ENCODE measurements at regions not wholly inside any gene's neighbourhood (a gene's known extent, or its start where the extent isn't known, plus 50 kb on each side); places are given as distances from the start of the nearest gene placed in this dataset.
"Not testable (repeated sequence)": the region's sequence is repeated elsewhere in the genome, so short reads cannot be mapped to it uniquely, and the experiment has no call there.

DNA sequence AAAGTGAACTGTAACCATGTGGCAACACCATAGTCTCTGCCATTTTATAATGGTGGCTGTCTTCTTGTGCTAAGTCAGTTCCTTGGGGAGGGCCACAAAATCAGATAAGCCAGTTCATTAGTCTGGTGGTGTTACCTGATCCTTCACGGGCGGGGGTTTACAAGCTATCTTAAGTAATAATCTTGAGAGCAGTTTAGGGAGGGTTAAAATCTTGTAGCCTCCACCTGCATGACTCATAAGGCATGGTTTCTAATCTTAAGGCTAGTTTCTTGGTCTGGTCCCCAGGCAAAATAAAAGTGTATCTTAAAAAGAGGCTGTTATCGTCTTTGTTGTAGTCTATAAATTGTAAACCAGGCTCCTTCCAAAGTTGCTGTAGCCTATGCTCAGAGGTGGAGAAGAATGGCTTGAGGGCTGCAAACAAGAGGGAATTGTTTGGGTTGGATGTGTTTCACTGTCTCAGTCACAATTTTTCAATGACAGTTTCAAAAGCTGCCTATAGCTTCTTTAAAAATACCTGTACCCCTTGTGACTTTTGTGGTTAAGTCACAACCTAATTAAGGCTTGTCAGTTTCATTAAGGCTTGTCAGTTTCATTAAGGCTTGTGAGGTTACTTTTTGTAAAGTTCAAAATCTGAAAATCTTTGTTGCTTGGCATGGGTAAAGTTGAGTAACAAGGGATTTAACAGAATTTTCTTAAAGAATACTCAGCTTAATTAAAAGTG lies 135.7 kb downstream of the RPS4Y2 start:
- no peak for DNase-seq

DNA sequence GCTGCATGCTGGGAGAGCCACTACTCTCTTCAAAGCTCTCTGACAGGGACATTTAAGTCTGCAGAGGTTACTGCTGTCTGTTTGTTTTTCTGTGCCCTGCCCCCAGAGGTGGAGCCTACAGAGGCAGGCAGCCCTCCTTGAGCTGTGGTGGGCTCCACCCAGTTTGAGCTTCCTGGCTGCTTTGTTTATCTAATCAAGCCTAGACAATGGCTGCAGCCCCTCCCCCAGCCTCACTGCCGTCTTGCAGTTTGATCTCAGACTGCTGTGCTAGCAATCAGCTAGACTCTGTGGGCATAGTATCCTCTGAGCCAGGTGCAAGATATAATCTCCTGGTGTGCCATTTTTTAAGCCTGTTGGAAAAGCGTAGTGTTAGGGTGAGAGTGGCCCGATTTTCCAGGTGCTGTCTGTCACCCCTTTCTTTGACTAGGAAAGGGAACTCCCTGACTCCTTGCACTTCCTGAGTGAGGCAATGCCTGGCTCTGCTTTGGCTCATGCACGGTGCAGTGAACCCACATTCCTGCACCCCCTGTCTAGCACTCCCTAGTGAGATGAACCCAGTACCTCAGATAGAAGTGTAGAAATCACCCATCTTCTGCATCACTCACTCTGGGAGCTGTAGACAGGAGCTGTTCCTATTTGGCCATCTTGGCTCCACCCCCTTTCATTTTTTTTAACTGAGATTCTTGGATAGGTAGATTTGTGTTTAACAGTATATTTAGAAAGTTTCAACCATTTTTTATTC lies 169.6 kb downstream of the RPS4Y2 start:
- DNase-seq, result peak; percentile 9

DNA sequence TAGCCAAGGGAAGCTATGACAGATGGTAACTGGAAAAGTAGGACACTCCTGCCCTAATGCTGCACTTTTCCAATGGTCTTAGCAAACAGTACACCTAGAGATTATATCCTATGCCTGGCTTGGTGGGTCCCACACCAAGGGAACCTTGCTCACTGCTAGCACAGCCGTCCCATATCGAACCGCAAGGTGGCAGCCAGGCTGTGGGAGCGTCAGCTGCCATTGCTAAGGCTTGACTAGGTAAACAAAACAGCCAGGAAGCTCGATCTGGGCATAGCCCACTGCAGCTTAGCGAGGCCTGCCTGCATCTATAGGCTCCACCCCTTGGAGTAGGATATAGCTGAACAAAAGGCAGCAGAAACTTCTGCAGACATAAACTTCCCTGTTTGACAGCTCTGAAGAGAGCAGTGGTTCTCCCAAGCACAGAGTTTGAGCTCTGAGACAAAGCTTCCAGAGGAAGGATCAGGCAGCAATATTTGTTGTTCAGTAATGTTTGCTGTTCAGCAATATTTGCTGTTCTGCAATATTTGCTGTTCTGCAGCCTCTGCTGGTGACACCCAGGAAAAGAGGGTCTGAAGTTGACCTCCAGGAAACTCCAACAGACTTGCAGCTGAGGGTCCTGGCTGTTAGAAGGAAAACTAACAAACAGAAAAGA lies 173.9 kb downstream of the RPS4Y2 start:
- no peak for DNase-seq

DNA sequence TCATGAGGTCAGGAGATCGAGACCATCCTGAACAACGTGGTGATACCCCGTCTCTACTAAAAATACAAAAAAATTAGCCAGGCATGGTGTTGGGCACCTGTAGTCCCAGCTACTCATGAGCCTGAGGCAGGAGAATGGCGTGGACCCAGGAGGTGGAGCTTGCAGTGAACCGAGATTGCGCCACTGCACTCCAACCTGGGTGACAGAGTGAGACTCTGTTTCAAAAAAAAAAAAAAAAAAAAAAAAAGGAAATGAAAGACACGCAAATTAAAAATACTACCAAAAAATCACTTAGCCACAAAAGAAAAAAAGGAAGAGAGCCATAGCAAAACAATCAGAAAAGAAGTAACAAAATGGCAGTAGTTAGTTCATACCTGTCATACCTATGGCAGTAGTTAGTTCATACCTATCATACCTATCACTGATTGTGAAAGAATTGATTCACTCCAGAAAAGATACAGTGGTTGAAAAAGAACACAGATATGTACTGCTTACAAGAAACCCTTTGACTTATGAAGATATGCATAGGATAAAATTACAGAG lies 180.9 kb downstream of the RPS4Y2 start:
- DNase-seq, result not testable (repeated sequence)

DNA sequence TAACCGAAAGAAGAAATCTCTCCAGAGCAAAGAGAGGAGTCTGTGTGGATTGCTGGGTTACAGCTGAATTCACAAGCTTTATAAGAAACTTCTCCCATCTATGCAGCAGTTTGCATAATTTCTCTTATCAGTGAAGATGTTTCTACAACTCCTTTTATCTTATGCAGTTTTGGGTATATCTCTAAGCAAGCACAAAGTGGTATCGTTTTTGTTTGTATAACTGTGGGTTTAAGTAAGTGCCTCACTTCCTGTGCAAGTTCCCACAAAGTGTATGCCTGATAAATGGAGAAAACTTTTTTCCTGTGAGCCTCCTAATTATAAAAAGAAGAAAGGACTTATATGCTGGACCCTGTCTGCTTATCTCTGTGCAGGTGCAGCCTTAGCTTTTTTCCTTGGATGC lies 205.6 kb downstream of the RPS4Y2 start:
- DNase-seq, result no peak

DNA sequence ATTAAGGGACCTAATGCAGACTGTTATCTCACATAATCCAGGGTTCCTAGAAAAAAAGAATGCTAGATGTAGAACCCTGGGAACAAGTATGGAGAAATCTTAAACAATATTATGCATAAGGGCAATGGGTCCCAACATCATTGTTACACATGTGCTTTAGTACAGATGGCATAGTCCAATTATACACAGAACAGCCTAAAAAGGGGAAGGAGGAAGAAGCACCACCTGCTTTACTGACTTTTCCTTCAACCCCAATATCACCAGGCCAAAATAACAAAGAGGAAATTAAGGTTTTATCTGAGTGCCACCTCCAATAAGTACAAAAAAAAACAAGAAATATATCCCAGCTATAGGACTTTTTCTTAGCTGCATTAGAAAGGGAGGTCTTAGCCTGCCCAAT lies 211.9 kb downstream of the RPS4Y2 start:
- no peak for DNase-seq

DNA sequence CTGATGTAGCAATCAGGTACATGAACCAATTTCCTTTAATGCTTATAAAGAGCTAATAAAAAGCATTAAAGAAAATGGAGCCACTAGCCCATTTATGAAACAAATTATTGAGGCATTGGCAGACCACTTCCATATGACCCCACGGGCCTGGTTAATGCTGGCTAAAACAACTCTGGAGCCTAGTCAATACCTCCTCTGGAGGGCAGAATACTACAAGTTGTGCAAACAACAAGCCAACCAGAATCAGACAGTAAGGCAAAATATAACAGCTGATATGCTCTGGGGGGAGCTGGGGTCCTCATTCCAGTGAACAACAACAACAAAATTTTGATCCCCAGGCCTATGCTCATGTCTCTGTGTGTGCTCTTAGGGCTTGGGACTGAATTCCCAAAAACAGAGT lies 212.3 kb downstream of the RPS4Y2 start:
- no peak for DNase-seq

DNA sequence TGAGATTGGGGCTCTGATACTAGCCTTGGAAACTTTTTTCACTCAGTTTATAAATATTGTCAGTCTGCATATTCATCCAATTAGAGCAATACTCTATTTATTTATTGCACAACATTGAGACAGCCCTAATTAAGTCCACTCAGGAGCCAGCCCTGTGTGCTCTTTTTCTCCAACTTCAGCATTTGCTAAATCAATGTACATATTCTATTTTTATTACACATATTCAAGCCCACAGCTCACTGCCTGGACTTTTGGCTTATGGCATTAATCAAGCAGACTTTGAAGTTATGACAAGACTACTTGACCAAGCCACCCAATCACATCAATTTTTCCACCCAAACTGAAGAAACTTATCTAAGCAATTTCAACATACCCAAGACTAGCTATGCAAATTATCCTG lies 215.5 kb downstream of the RPS4Y2 start:
- no peak for DNase-seq

DNA sequence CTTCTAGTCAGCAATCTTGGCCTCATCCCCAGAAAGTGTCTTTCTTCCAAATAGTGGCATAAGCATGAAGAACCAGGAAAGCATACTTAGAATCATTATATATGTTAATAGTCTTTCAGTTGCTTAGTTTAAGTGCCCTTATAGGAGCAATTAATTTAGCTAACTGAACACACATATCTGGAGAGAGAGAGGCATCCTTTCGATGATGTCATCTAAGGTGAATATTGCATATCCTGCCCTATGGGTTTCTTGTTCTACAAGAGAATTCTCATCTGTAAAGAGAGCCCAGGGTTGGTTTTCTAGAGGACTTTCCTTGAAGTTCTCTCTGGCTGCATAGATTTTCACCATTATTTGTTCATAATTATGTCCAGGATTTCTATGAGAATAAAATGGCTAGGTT lies 230.1 kb downstream of the RPS4Y2 start:
- no peak for DNase-seq

DNA sequence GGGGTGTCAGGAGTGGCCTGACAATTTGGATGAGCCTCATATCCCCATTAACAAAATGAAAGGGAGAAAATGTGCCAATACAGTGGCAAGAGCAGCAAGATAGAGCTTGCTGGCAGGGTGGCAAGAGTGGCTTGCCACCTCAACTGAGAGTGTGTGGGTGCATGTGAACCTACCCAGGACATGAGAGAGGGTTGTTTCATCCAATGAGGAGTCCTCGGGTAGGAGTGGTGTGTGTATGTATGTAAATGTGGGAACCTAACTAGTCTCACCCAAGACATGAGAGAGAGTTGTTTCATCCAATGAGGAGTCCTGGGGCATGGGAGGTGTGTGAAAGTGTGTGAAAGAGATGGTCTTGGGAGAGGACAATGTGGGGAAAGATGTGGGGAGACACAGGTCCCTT lies 234.2 kb downstream of the RPS4Y2 start:
- DNase-seq, result no peak

DNA sequence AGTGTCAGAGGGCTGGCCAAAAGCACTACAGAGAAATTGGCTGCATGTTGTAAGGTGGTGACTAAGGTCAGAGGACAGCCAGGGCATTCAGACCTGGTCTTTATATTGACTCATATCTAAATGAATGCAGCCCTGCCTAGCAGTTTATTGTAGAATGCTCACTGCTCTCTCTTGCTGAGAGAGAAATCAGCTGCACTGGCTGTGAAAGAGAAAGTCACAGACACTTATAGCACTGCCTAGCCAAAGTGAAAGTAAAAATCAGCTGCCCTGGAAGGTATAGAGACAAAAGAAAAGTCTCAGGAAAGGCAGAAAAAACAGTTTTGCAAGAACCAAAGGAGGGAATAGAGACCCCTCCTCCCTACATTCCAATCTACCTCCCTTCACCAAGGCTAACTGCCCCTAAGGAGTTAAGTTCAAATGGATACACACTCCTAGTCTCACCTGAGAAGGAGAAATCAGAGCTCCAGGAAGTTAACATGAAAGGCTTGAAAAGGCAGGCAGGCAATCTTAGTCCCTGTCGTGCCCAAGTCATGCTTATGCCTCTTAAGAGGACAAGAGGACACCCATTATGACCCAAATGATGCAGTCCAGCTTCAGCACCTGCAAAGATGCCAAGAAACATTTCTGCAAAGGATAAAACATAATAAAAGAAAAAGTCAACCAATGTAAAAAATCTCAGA lies 235.1 kb downstream of the RPS4Y2 start:
- DNase-seq, result no peak

DNA sequence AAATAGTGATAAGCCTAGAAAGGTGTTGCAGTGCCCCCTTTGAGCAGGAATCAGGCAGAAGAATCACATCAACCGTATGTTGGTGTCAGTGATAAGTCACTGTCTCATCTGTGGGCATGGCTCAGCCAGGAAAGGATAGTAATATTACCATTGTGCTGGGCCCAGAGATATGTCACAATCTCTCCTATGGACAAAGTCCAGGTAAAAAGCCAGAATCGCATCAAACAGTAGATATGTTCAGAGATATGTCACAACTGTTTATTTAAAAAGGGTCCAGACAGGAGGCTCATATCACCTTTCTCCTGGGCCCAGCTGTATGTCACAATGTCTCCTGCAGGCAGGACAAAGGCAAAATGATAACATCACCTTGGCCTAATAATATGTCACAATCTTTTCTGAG lies 241.4 kb downstream of the RPS4Y2 start:
- no peak for DNase-seq

DNA sequence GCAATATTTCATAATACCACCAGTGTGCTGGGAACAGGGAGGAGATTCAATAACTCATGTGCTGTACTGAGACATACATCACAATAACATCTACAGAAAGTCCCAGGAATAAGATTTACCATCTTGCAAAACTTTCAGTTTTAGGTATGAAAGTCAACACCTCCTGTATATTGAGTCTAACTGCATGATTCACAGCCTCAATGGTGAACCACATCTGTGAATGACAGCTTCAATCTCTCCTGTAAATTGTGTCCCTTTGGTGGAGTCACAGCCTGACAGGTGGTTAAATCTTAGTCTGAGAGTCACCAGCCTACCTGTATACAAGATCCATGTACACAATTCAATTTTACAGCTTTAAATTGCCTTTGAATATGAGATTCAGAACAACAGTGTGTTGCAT lies 242.1 kb downstream of the RPS4Y2 start:
- no peak for DNase-seq

DNA sequence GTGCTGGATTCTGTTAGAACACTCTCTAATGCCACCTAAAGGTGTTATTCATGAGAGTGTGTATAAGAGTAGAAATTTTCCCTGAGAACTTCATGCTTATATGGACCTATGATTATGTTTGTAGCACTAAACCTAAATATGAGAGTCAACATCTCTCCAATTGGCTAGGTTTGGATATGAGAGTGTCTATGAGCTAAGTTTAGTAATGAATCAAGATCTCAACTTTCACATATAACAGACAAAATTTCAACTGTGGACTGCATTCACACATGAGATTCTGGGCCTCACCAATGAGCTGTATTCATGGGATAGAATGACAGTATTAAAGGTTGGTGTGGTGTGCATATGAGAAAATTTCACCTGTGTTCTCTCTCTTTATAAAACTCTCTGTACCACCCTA lies 242.6 kb downstream of the RPS4Y2 start:
- no peak for DNase-seq

DNA sequence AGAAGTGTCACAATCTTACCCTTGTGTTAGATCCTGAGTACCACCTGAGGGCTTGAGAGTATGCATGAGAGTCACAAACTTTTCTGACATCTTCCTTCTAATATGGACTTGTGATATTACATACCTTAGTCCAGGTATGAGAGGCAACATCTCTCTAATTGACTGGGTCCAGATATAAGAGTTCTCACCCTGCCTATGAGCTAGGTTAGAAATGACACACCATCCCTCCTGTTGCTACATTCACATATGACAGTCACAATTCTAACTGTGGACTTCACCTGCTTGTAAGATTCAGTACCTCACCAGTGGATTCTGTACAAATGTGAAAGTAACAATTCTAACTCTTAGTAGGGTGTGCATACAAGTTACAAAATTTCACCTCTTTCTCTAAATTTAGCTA lies 245.2 kb downstream of the RPS4Y2 start:
- no peak for DNase-seq

DNA sequence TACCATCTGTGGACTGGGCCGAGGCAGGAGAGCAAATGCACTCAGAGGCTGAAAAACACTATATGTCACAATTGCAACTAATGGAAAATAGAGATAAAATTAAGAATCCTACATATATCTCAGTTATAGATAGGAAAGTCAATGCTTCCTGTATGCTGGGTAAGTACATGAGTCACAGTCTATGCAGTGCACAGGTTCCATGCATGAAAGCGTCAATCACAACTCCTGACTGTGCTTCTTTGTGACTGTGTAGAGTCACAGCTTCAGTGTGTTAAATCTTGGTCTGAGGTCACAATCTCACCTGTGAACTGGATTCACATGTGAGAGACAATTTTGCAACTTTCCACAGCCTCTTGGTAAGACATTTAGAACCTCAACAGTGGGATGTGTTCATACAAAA lies 247.2 kb downstream of the RPS4Y2 start:
- no peak for DNase-seq

DNA sequence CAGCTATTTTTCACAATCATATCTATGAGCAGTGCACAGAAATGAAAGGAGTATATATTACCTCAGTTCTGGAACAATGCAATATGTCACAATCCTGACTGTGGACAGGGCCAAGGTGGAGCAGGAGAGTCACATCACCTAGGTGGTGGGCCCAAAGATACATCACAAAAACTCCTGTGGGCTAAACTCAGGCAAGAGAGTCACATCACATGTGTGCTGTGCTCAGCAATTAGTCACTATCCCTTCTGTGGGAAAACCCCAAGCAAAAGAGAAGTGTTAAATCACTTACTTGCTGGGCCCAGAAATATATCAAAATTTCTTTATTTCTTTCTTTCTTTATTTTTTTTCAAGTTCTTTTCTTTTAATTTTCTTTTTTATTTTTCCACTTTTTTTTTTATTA lies 249.6 kb downstream of the RPS4Y2 start:
- DNase-seq, result no peak

DNA sequence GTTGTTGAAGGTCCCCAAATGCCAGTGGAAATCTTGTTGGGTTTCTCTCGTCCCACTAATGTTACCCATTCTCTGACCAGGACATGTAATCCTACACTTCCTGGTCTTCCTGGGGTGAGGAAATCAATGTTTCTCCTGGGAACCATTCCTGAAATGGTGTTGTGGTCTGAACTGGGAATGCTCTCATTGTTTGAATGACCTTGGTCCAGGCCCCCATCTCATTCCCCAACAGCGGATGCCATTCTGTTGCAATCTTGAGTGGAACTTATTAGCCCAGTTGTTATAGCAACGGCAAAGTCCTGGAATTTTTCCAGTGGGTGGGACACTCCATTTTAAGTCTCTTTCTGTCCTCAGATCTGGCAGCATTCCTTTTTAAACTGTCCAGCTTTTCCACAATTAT lies 265.9 kb downstream of the RPS4Y2 start:
- DNase-seq, result no peak

DNA sequence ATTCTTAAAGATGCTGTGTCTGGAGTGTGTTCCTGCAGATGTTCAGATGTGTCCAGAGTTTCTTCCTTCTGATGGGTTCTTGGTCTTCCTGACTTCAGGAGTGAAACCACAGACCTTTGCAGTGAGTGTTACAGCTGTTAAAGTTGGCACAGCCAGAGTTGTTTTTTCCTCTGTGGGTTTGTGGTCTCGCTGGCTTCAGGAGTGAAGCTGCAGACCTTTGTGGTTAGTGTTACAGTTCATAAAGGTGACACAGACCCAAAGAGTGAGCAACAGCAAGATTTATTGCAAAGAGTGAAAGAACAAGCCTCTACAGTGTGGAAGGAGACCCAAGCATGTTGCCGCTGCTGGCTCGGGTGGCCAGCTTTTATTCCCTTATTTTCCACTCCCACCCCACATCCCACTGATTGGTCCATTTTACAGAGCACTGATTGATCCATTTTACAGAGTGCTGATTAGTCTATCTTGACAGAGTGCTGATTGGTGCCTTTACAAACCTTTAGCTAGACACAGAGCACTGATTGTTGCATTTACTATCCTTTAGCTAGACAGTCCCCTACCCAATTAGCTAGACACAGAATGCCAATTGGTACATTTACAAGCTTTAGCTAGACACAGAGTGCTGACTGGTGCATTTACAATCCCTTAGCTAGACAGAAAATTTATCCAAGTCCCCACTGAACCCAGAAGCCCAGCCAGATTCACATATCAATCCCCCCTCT lies 266.6 kb downstream of the RPS4Y2 start:
- peak; percentile 8 for DNase-seq

DNA sequence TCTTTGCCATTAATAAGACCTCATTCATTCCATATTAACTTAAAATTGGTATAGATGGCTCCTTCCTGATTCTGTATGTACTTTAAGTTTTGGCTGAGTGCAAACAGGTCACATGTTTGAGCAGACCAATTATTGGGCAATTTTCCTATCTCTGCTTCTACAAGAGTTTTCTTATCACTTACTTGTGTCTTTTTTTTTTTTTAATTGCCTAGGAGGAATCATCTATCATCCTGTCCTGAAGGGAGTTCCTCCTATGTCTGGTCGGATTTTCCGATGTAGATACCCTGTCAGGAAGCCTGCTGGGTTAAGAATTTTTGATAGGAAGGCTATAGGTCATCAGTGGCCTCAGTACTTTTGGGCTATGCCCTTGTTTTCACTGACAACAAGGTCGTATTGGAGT lies 268.0 kb downstream of the RPS4Y2 start:
- DNase-seq, result no peak

DNA sequence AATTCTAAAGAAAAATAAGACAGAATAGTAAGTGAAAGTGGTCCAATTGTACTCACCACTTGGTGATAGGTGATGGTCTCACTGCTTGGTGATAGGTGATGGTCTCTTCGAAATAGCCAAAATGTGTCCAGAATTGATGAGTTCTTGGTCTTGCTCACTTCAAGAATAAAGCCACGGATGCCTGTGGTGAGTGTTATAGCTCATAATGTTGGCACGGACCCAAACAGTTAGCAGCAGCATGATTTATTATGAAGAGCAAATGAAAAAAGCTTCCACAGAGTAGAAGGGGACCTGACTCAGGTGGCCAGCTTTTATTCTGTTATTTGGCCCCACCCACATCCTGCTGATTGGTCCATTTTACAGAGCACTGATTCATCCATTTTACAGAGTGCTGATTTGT lies 272.6 kb downstream of the RPS4Y2 start:
- no peak for DNase-seq

DNA sequence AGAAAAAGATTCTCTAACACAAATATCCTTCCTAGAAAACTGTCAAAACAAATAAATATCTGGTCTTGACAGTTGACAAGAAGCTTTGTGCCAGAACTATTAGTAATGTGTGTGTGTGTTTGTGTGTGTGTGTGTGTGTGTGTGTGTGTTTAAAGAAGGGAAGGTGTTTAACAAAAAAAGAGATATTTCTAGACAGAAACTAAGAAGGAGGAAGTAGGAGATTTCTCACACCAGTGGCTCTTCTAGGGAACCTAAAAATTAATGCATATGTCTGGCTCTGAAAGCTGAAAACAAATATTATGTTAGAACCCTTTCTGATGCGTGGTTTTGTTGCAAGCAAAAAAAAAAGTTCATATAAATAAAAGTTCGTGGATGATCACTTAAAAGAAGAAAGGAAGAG lies 277.5 kb downstream of the RPS4Y2 start:
- DNase-seq, result no peak

Data from activated CD4-positive, alpha-beta T cell treated with anti-CD3 and anti-CD28 coated beads for 1 hour (primary cell).